Thoracic aorta (tissue), 2 donors: ENCODE measurements at regions not wholly inside any gene's neighbourhood (a gene's known extent, or its start where the extent isn't known, plus 50 kb on each side); places are given as distances from the start of the nearest gene placed in this dataset.
A peak's percentile ranks its signal among the peaks of the same experiment; 100 is the strongest.
"Not testable (repeated sequence)": the region's sequence is repeated elsewhere in the genome, so short reads cannot be mapped to it uniquely, and the experiment has no call there.

Experiments
- ATAC-seq: fragments of 150-250 bp; one replicate; pipeline ENCODE4 v1.8.0; 2017; ENCODE audit warnings: low read depth; ENCODE audit not compliant: insufficient number of reproducible peaks, low FRiP score
- DNase-seq: peaks from one replicate; pipeline ENCODE4 v3.0.0-alpha.2; 2020; ENCODE audit warnings: low spot score
- H3K27ac ChIP-seq, 2 donors: fragments of 200-600 bp; sonication (generic); 1 replicate in 1 of 2; 2 replicates in 1 of 2; pipeline ENCODE4 v1.5.1; 2016; ENCODE audit warnings: mild to moderate bottlenecking in 2 of 2, moderate library complexity in 2 of 2
- H3K27me3 ChIP-seq: fragments of 200-600 bp; sonication (generic); replicated peaks from 2 replicates; pipeline ENCODE4 v1.6.0; 2016; ENCODE audit warnings: mild to moderate bottlenecking; ENCODE audit not compliant: insufficient read depth
- H3K36me3 ChIP-seq: fragments of 200-600 bp; sonication (generic); one replicate; pipeline ENCODE4 v1.5.1; 2016
- H3K4me1 ChIP-seq, 2 donors: fragments of 200-600 bp; sonication (generic); 1 replicate in 1 of 2; 2 replicates in 1 of 2; pipeline versions ENCODE4 v1.5.1 to v1.6.0; 2016; ENCODE audit warnings: low read depth in 2 of 2, mild to moderate bottlenecking in 1 of 2; ENCODE audit not compliant: control insufficient read depth in 1 of 2
- H3K4me3 ChIP-seq: fragments of 200-600 bp; sonication (generic); 2 replicates; pipeline ENCODE4 v1.5.1; 2016; ENCODE audit warnings: mild to moderate bottlenecking
- H3K9me3 ChIP-seq: fragments of 200-600 bp; sonication (generic); 2 replicates; pipeline ENCODE4 v1.5.1; 2016
- TF ChIP-seq, protein P1 (sequence below): fragments of 200-600 bp; sonication (generic); IDR thresholded peaks from one replicate; pipeline ENCODE4 v1.5.1; 2019; ENCODE audit warnings: antibody characterized with exemption

DNA sequence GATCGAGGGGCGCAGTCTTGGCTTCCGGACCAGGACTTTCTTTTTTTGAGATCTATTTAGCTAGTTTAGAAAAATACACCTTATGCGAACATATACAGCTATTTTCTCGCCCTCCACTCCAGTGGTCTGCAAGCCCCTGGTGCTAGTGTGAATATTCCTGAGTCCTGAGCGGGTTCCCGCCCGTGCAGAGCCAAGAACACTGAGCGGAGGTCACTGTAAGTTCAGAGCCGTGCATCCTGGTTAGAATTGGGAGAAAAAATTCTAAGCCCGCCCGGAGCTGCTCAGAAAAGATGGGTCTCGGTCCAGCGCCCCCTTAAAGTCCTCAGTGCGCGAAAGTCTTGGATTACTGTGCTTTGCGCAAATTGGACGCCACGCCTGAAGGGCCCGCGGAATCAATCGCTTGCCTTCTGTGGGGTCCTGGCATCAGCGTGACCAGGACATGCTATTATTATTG lies 117.7 kb downstream of the KCNRG start:
- no peaks in the 10 kb centered on the region for H3K27me3 ChIP-seq

DNA sequence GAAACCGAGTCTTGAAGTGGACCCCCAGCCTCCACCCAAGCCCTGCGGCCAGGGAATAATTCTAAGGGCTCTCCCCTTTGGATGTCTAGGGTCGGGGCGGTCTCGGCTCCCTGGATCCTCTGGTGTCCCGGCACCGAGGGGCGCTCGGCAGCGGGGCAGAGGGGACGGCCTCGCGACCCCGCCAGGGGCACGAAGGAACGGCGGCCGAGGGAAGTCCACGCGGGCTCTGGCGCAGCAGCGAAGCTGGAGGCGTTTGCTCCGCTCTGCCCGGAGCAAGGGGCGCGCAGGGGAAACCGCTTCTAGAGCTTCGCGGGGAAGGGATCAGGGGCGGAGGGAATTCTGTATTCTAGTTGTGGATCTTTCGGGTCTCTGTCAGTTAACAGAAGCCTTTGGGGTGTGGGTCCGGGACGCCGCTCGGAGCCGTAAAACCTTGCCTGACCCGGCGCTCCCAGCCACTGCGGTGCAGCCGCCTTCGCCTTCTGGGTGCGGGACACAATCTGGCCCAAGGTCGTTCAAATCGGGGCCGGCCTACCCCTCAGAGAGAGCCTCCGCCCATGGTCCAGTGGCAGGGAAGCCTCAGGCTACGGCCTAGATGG lies 118.2 kb downstream of the KCNRG start:
- TF ChIP-seq, protein P1, sequence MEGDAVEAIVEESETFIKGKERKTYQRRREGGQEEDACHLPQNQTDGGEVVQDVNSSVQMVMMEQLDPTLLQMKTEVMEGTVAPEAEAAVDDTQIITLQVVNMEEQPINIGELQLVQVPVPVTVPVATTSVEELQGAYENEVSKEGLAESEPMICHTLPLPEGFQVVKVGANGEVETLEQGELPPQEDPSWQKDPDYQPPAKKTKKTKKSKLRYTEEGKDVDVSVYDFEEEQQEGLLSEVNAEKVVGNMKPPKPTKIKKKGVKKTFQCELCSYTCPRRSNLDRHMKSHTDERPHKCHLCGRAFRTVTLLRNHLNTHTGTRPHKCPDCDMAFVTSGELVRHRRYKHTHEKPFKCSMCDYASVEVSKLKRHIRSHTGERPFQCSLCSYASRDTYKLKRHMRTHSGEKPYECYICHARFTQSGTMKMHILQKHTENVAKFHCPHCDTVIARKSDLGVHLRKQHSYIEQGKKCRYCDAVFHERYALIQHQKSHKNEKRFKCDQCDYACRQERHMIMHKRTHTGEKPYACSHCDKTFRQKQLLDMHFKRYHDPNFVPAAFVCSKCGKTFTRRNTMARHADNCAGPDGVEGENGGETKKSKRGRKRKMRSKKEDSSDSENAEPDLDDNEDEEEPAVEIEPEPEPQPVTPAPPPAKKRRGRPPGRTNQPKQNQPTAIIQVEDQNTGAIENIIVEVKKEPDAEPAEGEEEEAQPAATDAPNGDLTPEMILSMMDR, result no peak
- H3K27ac ChIP-seq, result no peak overlapping the region
- H3K9me3 ChIP-seq, result no peaks in the 10 kb centered on the region
- H3K27me3 ChIP-seq, result no peaks in the 10 kb centered on the region
- no peaks in the 10 kb centered on the region for H3K36me3 ChIP-seq
- ATAC-seq (no peak), DNase-seq (no peak)
- peaks cover 4 to 22% of the 10 kb centered on the region in 2 donors for H3K4me1 ChIP-seq
- H3K4me3 ChIP-seq, result no peak overlapping the region

More for the DNA sequence above, 117.7 kb downstream of the KCNRG start:
- H3K4me1 ChIP-seq, result peaks cover 4 to 22% of the 10 kb centered on the region in 2 donors
- H3K4me3 ChIP-seq, result no peak overlapping the region
- no peaks in the 10 kb centered on the region for H3K9me3 ChIP-seq
- ATAC-seq (no peak), DNase-seq (no peak)
- no peaks in the 10 kb centered on the region for H3K36me3 ChIP-seq
- H3K27ac ChIP-seq, result no peak overlapping the region
- TF ChIP-seq, protein P1, result no peak

DNA sequence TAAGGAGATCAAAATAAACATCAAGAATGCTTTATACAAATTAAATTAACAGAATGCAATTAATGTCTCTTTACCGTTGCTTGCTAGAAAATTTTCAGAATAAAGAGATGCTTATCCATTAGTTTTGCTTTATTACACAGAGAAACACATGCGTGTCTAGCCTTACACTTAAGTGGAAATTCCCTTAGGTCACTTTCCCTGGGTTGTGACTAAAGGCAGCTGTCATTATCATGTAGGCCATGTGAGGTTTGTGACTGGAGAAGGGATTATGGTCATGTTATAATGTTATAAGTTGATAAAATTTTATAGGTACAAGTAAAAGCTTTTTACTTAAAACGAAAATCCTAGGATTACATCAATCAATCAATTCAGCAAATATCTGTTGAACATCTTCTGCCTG lies 121.0 kb downstream of the KCNRG start:
- H3K36me3 ChIP-seq, result no peaks in the 10 kb centered on the region
- no peaks in the 10 kb centered on the region for H3K27me3 ChIP-seq
- peaks cover 4 to 7% of the 10 kb centered on the region in 2 donors for H3K4me1 ChIP-seq
- TF ChIP-seq, protein P1, result no peak
- no peak overlapping the region for H3K4me3 ChIP-seq
- H3K27ac ChIP-seq, result no peak overlapping the region
- no peaks in the 10 kb centered on the region for H3K9me3 ChIP-seq
- no peak for DNase-seq
- ATAC-seq, result no peak

DNA sequence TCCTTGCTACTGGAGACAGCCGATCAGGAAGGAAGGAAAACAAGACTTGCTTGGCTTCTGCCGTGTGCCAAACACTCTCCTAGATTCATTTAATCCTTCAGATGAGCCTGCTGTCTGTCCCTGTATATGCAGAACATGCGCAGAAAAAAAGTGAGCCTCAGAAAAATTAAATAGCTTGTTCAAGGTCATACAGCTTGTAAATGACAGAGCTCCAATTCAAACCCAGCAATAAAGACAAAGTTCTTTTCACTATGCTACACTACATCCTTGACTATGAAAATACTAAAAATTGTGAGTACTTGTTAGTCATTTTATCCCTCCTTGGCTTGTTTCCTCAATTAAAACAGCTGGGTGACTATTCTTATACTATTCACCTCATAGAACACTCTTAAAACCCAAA lies 121.4 kb downstream of the KCNRG start:
- Histone ChIP-seq H3K27me3 (no peaks in the 10 kb centered on the region), H3K36me3 (no peaks in the 10 kb centered on the region), H3K4me3 (no peak overlapping the region), H3K4me1 (peaks cover 4 to 5% of the 10 kb centered on the region in 2 donors), H3K9me3 (no peaks in the 10 kb centered on the region), H3K27ac (no peak overlapping the region)
- TF ChIP-seq, protein P1, result no peak
- DNase-seq, result no peak
- ATAC-seq, result no peak

DNA sequence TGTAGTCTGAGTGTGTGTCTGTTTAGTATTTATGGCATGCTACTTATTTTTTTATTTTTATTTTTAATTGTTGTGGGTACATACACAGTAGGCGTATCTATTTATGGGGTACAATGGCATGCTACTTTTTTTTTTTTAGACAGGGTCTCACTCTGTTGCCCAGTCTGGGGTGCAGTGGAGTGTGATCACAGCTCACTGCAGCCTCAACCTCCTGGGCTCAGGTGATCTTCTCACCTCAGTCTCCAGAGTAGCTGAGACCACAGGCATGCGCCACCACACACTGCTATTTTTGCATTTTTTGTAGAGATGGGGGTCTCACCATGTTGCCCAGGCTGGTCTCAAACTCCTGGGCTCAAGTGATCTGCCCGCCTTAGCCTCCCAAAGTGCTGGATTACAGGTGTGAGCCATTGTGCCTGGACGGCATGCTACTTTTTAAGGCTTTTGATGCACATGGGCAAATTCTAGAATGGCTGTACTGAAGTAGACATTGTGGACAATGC lies 124.2 kb downstream of the KCNRG start:
- not testable (repeated sequence) for H3K4me3 ChIP-seq, DNase-seq, H3K27ac ChIP-seq, ATAC-seq, H3K9me3 ChIP-seq, H3K4me1 ChIP-seq, H3K36me3 ChIP-seq, H3K27me3 ChIP-seq

DNA sequence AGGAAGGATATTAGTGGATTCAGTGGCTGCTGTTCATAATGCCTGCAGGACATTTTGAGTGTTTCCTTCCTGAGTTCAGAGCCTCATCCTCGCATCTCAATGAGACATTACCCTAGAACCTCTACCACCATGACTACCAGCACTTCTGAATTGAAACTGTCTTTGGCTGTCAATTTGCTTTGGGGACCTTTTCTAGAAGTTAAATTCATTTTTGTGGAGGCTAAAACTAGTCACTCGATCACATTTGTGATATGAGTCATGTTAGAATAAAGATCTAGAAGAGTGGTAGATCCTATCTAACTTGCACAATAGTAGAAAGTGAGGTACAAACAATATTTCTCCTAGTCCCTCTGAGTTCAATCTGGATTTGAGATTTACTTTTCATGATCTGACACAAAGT lies 124.9 kb downstream of the KCNRG start:
- peaks cover 0 to 5% of the 10 kb centered on the region in 2 donors for H3K4me1 ChIP-seq
- TF ChIP-seq, protein P1, result no peak
- H3K27me3 ChIP-seq, result no peaks in the 10 kb centered on the region
- ATAC-seq (no peak), DNase-seq (no peak)
- peak overlapping the region in 1 of 2 donors; percentile 28 for H3K27ac ChIP-seq
- no peaks in the 10 kb centered on the region for H3K9me3 ChIP-seq
- H3K36me3 ChIP-seq, result no peaks in the 10 kb centered on the region
- no peak overlapping the region for H3K4me3 ChIP-seq
